Glutamatergic neuron (in vitro differentiated cells): ENCODE measurements at regions not wholly inside any gene's neighbourhood (a gene's known extent, or its start where the extent isn't known, plus 50 kb on each side); places are given as distances from the start of the nearest gene placed in this dataset.

ENCODE experiments used
- DNase-seq: peaks from one replicate; pipeline ENCODE4 v3.0.0; 2022
- H3K27ac Mint-ChIP-seq: one replicate; pipeline ENCODE4 v1.8.0; 2020; ENCODE audit warnings: mild to moderate bottlenecking, mixed read lengths, inconsistent platforms; ENCODE audit not compliant: unreplicated experiment
- H3K27me3 Mint-ChIP-seq: one replicate; pipeline ENCODE4 v1.8.0; 2020; ENCODE audit warnings: mild to moderate bottlenecking, moderate library complexity, mixed read lengths, inconsistent platforms; ENCODE audit not compliant: unreplicated experiment
- H3K36me3 Mint-ChIP-seq: one replicate; pipeline ENCODE4 v1.8.0; 2020; ENCODE audit warnings: mild to moderate bottlenecking, mixed read lengths, inconsistent platforms; ENCODE audit not compliant: unreplicated experiment
- H3K4me1 Mint-ChIP-seq: one replicate; pipeline ENCODE4 v1.8.0; 2020; ENCODE audit warnings: mild to moderate bottlenecking, low read depth, mixed read lengths, inconsistent platforms; ENCODE audit not compliant: unreplicated experiment
- H3K4me3 Mint-ChIP-seq: one replicate; pipeline ENCODE4 v1.8.0; 2020; ENCODE audit warnings: mild to moderate bottlenecking, mixed read lengths, inconsistent platforms; ENCODE audit not compliant: unreplicated experiment
- H3K9me3 Mint-ChIP-seq: one replicate; pipeline ENCODE4 v1.8.0; 2020; ENCODE audit warnings: mild to moderate bottlenecking, moderate library complexity, mixed read lengths, inconsistent platforms; ENCODE audit not compliant: unreplicated experiment
- TF ChIP-seq, protein P1 (sequence below): fragments of 200-600 bp; sonication (generic); IDR thresholded peaks from one replicate; pipeline ENCODE4 v1.5.0; 2021; ENCODE audit not compliant: partially characterized antibody, unreplicated experiment

- TF ChIP-seq, protein P1, sequence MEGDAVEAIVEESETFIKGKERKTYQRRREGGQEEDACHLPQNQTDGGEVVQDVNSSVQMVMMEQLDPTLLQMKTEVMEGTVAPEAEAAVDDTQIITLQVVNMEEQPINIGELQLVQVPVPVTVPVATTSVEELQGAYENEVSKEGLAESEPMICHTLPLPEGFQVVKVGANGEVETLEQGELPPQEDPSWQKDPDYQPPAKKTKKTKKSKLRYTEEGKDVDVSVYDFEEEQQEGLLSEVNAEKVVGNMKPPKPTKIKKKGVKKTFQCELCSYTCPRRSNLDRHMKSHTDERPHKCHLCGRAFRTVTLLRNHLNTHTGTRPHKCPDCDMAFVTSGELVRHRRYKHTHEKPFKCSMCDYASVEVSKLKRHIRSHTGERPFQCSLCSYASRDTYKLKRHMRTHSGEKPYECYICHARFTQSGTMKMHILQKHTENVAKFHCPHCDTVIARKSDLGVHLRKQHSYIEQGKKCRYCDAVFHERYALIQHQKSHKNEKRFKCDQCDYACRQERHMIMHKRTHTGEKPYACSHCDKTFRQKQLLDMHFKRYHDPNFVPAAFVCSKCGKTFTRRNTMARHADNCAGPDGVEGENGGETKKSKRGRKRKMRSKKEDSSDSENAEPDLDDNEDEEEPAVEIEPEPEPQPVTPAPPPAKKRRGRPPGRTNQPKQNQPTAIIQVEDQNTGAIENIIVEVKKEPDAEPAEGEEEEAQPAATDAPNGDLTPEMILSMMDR = no peak
- Mint-ChIP-seq H3K27me3 (no peaks in the 10 kb centered on the region), H3K4me3 (no peak overlapping the region), H3K27ac (no peak overlapping the region), H3K36me3 (no peaks in the 10 kb centered on the region), H3K9me3 (no peaks in the 10 kb centered on the region), H3K4me1 (no peaks in the 10 kb centered on the region)
- no peak for DNase-seq
Observed at GRCh38 chr18:2407961-2408360, 163.3 kb downstream of the METTL4 start.

- H3K4me1 Mint-ChIP-seq = no peaks in the 10 kb centered on the region
- no peaks in the 10 kb centered on the region for H3K9me3 Mint-ChIP-seq
- TF ChIP-seq, protein P1 = no peak
- no peak overlapping the region for H3K27ac Mint-ChIP-seq
- DNase-seq = no peak
- H3K27me3 Mint-ChIP-seq = no peaks in the 10 kb centered on the region
- H3K4me3 Mint-ChIP-seq = no peak overlapping the region
- H3K36me3 Mint-ChIP-seq = no peaks in the 10 kb centered on the region
Observed at GRCh38 chr18:2409906-2410305, 161.4 kb downstream of the METTL4 start.

DNA sequence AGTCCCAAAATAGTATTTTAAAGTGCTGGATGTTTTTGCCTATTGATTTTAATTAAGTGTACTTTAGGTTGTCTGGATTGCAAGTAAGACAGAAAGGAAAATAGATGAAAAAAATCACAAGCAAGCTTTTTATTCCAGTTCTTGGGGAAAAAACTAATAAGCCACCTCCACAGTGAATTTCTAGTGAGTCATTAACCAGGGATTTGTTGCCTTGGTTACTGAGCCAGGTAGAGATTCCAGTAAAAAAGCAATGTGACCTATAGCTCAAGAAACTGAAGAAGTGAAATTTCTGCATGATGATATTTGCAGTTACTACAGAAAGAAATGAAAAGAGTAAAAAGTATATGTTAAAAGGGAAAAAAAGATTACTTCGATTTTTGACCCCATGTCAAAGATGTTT, 160.6 kb downstream of the METTL4 start:
- DNase-seq = no peak
- Mint-ChIP-seq H3K4me1 (no peaks in the 10 kb centered on the region), H3K4me3 (no peak overlapping the region), H3K27me3 (no peaks in the 10 kb centered on the region), H3K9me3 (no peaks in the 10 kb centered on the region), H3K36me3 (no peaks in the 10 kb centered on the region), H3K27ac (no peak overlapping the region)
- TF ChIP-seq, protein P1 = no peak

DNA sequence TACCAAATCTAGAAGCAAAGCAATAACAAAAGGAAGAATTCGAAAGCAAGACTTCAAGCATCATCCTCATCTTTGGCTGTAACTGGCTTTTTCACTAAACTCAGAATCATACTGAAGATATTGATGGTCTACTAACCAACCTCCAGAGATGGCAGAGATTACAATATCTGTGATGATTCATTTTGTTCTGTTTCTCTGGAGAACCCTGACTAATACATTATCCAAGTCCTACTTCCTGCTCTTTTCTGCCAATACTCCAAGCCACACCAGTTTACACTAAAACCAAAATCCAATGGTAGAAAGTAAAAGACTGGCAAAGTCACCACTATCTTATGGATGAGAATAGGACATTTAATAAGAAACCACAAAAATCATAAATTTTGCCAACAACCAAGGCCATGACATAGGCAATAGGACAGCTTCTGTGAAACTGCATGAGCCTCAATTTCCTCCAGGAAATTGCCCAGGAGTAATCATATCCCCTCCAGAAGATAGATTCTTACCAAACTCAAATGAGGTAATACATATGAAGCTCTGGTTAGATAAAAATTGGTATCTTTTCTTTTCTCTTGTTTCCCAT, 159.8 kb downstream of the METTL4 start:
- H3K4me3 Mint-ChIP-seq = no peak overlapping the region
- TF ChIP-seq, protein P1 = no peak
- H3K27ac Mint-ChIP-seq = no peak overlapping the region
- no peaks in the 10 kb centered on the region for H3K27me3 Mint-ChIP-seq
- no peaks in the 10 kb centered on the region for H3K9me3 Mint-ChIP-seq
- no peaks in the 10 kb centered on the region for H3K36me3 Mint-ChIP-seq
- H3K4me1 Mint-ChIP-seq = no peaks in the 10 kb centered on the region
- no peak for DNase-seq

DNA sequence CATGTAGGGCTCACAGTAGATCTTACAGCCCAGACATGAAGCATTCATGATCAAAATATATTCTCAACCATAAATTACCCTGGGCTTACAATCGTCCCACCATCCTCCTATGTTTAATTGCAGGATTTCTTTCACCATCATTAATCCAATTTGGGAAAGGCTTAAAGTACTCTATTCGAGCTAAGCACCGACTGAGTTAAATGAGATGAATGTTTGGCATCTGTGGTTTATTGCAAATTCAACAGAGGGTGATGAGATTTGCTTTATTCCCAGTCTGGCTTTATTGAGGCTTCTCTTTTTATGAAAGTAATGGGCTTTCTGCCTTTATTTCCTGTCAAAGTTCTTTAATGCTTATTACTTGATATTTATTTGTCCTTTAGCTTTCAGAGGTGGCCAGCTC, 159.0 kb downstream of the METTL4 start:
- H3K36me3 Mint-ChIP-seq = no peaks in the 10 kb centered on the region
- no peaks in the 10 kb centered on the region for H3K9me3 Mint-ChIP-seq
- no peak overlapping the region for H3K27ac Mint-ChIP-seq
- H3K4me1 Mint-ChIP-seq = no peaks in the 10 kb centered on the region
- TF ChIP-seq, protein P1 = no peak
- DNase-seq = no peak
- no peaks in the 10 kb centered on the region for H3K27me3 Mint-ChIP-seq
- no peak overlapping the region for H3K4me3 Mint-ChIP-seq
